ENCODE measurements at regions not wholly inside any gene's neighbourhood (a gene's known extent, or its start where the extent isn't known, plus 50 kb on each side); places are given as distances from the start of the nearest gene placed in this dataset.

DNA sequence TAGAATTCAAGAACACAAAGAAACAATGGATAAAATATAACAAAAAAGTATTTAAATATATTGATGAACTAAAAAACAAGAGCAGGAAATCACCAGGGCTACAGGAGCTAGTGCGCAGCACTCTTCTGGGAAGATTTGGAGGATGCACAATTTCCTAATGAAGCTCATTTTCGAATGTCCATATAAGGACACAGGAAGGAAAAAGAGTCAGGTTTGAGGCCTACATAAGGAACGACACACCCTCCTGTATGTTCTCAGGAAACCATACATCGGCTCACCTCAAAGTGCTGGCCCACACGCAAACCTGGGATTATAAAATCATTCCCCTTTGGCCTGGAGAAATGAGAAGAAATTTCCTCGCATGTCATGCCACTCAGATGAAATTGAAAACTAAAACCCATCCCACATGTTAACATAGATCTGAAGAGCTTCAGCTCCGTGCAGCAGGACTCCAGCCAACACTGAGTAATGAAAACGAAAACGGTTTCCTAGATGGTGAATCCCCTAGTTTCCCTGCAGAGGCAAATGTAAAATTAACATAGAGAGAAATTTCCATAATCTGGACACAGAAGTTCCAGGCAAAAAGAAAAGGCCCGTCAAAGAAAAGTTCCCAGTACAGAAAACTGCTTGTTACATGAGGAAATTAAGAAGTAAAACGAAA, 825.8 kb downstream of the SOCS6 start:
- DNase-seq: no peak
- H3K4me1 Mint-ChIP-seq (ENCODE audit: low read depth, unreplicated experiment): peaks cover 2% of the 10 kb centered on the region
- no peaks in the 10 kb centered on the region for H3K9me3 Mint-ChIP-seq (ENCODE audit: unreplicated experiment)
- H3K27me3 Mint-ChIP-seq (ENCODE audit: unreplicated experiment): no peaks in the 10 kb centered on the region
- H3K4me3 Mint-ChIP-seq (ENCODE audit: unreplicated experiment): no peak overlapping the region
- TF ChIP-seq, protein P1, sequence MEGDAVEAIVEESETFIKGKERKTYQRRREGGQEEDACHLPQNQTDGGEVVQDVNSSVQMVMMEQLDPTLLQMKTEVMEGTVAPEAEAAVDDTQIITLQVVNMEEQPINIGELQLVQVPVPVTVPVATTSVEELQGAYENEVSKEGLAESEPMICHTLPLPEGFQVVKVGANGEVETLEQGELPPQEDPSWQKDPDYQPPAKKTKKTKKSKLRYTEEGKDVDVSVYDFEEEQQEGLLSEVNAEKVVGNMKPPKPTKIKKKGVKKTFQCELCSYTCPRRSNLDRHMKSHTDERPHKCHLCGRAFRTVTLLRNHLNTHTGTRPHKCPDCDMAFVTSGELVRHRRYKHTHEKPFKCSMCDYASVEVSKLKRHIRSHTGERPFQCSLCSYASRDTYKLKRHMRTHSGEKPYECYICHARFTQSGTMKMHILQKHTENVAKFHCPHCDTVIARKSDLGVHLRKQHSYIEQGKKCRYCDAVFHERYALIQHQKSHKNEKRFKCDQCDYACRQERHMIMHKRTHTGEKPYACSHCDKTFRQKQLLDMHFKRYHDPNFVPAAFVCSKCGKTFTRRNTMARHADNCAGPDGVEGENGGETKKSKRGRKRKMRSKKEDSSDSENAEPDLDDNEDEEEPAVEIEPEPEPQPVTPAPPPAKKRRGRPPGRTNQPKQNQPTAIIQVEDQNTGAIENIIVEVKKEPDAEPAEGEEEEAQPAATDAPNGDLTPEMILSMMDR (IDR thresholded peaks at IDR 0.05; ENCODE audit: partially characterized antibody, unreplicated experiment): no peak
- H3K27ac Mint-ChIP-seq (ENCODE audit: unreplicated experiment): no peak overlapping the region
- no peaks in the 10 kb centered on the region for H3K36me3 Mint-ChIP-seq (ENCODE audit: unreplicated experiment)

DNA sequence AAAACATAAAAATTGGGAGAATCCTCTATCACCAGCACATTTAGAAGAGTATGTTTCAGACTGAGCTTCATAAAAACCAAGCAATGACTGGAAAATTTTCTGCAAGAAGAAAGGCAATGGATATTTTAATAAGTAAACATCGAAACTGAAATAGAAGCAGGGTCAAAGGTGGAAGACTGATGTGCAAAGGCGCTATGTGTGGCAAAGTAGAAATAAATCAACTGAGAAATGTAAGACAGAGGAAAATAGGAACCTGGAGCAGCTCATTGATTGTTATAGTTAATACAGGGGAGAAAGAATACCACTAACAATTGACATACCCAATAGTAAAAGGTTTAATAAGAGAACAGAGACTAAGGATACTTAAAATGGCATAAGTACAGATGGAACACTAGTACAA, 818.4 kb downstream of the SOCS6 start:
- no peak for DNase-seq
- Mint-ChIP-seq H3K36me3 (ENCODE audit: unreplicated experiment) (no peaks in the 10 kb centered on the region), H3K9me3 (ENCODE audit: unreplicated experiment) (no peaks in the 10 kb centered on the region), H3K27me3 (ENCODE audit: unreplicated experiment) (no peaks in the 10 kb centered on the region), H3K4me3 (ENCODE audit: unreplicated experiment) (no peak overlapping the region), H3K4me1 (ENCODE audit: low read depth, unreplicated experiment) (no peaks in the 10 kb centered on the region), H3K27ac (ENCODE audit: unreplicated experiment) (no peak overlapping the region)
- TF ChIP-seq, protein P1 (IDR thresholded peaks at IDR 0.05; ENCODE audit: partially characterized antibody, unreplicated experiment): no peak

DNA sequence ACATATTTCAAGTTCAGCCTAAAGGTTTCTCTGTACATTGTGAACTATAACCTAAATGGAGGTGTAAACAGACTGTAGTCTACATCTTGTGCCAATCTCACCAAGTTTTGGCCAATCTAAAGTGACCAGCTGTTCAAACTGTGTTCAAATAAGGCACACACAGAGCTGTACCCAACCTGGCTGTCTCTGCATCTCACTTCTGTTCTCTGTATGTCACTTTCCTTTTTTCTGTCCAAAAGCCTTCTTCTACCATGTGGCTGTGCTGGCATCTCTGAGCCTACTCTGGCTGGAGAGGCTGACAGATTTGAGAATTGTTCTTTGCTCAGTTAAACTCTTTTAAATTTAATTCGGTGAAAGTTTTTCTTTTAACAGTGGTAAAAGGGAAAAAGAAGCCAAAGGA, 817.9 kb downstream of the SOCS6 start:
- TF ChIP-seq, protein P1 (IDR thresholded peaks at IDR 0.05; ENCODE audit: partially characterized antibody, unreplicated experiment): no peak
- Mint-ChIP-seq H3K36me3 (ENCODE audit: unreplicated experiment) (no peaks in the 10 kb centered on the region), H3K4me3 (ENCODE audit: unreplicated experiment) (no peak overlapping the region), H3K27ac (ENCODE audit: unreplicated experiment) (no peak overlapping the region), H3K27me3 (ENCODE audit: unreplicated experiment) (no peaks in the 10 kb centered on the region), H3K9me3 (ENCODE audit: unreplicated experiment) (no peaks in the 10 kb centered on the region), H3K4me1 (ENCODE audit: low read depth, unreplicated experiment) (no peaks in the 10 kb centered on the region)
- no peak for DNase-seq

DNA sequence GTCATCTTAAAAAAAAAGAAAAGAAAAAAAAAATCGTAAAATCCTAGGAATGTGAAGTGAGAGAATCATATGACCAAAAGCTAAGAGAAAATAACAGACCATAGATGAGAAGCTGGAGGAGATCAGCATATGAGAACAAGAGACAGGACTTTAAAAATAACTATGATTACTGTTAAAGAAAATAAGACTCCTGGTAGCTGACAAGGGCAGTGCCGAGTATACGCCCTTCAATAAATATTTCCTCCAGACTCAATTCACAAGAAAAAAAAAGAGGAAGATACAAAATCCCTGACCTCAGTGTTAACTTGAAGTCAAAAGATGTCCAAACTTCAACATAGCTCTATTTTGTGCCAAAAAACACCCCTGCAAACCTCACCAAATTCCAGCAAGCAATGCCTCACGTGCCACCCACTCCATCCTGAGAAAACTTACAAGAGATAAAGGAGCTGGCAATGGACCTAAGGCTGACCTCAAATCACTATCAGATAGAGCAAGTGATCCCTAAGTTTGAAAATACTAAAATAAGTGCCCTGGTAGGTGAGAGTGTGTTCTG, 817.2 kb downstream of the SOCS6 start:
- TF ChIP-seq, protein P1 (IDR thresholded peaks at IDR 0.05; ENCODE audit: partially characterized antibody, unreplicated experiment): no peak
- H3K27me3 Mint-ChIP-seq (ENCODE audit: unreplicated experiment): no peaks in the 10 kb centered on the region
- H3K27ac Mint-ChIP-seq (ENCODE audit: unreplicated experiment): no peak overlapping the region
- no peak for DNase-seq
- no peak overlapping the region for H3K4me3 Mint-ChIP-seq (ENCODE audit: unreplicated experiment)
- H3K36me3 Mint-ChIP-seq (ENCODE audit: unreplicated experiment): no peaks in the 10 kb centered on the region
- no peaks in the 10 kb centered on the region for H3K9me3 Mint-ChIP-seq (ENCODE audit: unreplicated experiment)
- no peaks in the 10 kb centered on the region for H3K4me1 Mint-ChIP-seq (ENCODE audit: low read depth, unreplicated experiment)

DNA sequence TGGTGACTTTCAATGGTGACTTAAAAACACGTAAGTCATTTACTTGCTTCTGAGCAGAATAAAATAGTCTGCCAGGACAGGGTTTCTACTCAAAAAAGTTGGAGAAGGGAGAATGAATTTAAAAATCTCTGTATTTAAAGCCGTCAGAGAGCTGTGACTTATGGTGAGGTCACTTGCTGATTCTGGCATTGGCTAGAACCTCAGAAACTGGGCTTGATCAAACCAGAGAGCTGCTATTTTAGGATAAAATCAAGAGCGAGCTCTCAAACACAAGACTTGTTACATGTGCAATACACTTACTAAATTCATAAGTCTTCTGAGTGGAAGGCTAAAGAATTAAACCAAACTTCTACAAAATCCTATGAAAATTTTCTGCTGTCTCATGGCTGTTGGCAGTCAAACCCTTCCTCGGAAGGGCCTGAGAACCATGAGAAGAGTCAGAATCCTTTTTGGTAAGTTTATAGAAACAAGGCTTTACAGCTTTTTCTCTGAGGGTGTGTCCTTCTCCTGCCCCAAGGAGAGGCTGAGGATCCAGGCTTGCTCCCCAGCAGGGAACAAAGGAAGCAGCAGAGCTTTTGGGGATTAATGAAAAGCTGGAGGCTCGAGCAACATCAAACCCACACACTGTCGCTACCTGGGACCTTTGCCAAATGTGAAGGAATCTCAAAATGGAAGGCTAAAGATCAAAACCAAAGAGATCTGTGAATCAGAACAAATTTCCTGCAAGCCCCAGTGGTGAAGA, 816.4 kb downstream of the SOCS6 start:
- TF ChIP-seq, protein P1 (IDR thresholded peaks at IDR 0.05; ENCODE audit: partially characterized antibody, unreplicated experiment): no peak
- Mint-ChIP-seq H3K4me3 (ENCODE audit: unreplicated experiment) (no peak overlapping the region), H3K27me3 (ENCODE audit: unreplicated experiment) (no peaks in the 10 kb centered on the region), H3K4me1 (ENCODE audit: low read depth, unreplicated experiment) (no peaks in the 10 kb centered on the region), H3K36me3 (ENCODE audit: unreplicated experiment) (no peaks in the 10 kb centered on the region), H3K27ac (ENCODE audit: unreplicated experiment) (no peak overlapping the region), H3K9me3 (ENCODE audit: unreplicated experiment) (no peaks in the 10 kb centered on the region)
- DNase-seq: no peak
